ENCODE measurements at regions not wholly inside any gene's neighbourhood (a gene's known extent, or its start where the extent isn't known, plus 50 kb on each side); places are given as distances from the start of the nearest gene placed in this dataset.
A peak's percentile ranks its signal among the peaks of the same experiment; 100 is the strongest.

GRCh38 chr15:95365511-95366107 is 964.9 kb upstream of the NR2F2 start:
- no peak for FAIRE-seq

GRCh38 chr15:95368191-95368590 is 962.3 kb upstream of the NR2F2 start:
- TF ChIP-seq PAX5 (IDR thresholded peaks at IDR 0.05; ENCODE audit: insufficient read depth, low read length, severe bottlenecking) (no peak), SPI1 (IDR thresholded peaks at IDR 0.05; ENCODE audit: low read depth, low read length) (no peak), POU2F2 (IDR thresholded peaks at IDR 0.05; ENCODE audit: low read depth, low read length) (no peak), TAF1 (IDR thresholded peaks at IDR 0.05; ENCODE audit: low read depth, low read length) (no peak), POLR2A (IDR thresholded peaks at IDR 0.05; ENCODE audit: low read depth, low read length) (no peak), POLR2AphosphoS5 (IDR thresholded peaks at IDR 0.05; ENCODE audit: low read depth, low read length) (no peak)
- FAIRE-seq: no peak
- DNase-seq (ENCODE audit: insufficient read length, low spot score): no peak

More at GRCh38 chr15:95365511-95366107, 964.9 kb upstream of the NR2F2 start:
- peak; percentile 20; the same call in 1 of the 2 replicates for TF ChIP-seq SPI1 (IDR thresholded peaks at IDR 0.05; ENCODE audit: low read depth, low read length)
- no peak for TF ChIP-seq POLR2AphosphoS5 (IDR thresholded peaks at IDR 0.05; ENCODE audit: low read depth, low read length)
- no peak for DNase-seq (ENCODE audit: insufficient read length, low spot score)

GRCh38 chr15:95368755-95369601 is 961.5 kb upstream of the NR2F2 start:
- FAIRE-seq (no peak), DNase-seq (ENCODE audit: insufficient read length, low spot score) (no peak)
- no peak for TF ChIP-seq SPI1 (IDR thresholded peaks at IDR 0.05; ENCODE audit: low read depth, low read length)
- TF ChIP-seq POLR2A (IDR thresholded peaks at IDR 0.05; ENCODE audit: low read depth, low read length): no peak
- TF ChIP-seq POLR2AphosphoS5 (IDR thresholded peaks at IDR 0.05; ENCODE audit: low read depth, low read length): no peak
- no peak for TF ChIP-seq TAF1 (IDR thresholded peaks at IDR 0.05; ENCODE audit: low read depth, low read length)

GRCh38 chr15:95370291-95370690 is 960.2 kb upstream of the NR2F2 start:
- DNase-seq (ENCODE audit: insufficient read length, low spot score) (no peak), FAIRE-seq (no peak)
- no peak for TF ChIP-seq PAX5 (IDR thresholded peaks at IDR 0.05; ENCODE audit: insufficient read depth, low read length, severe bottlenecking)
- TF ChIP-seq POLR2A (IDR thresholded peaks at IDR 0.05; ENCODE audit: low read depth, low read length): no peak
- TF ChIP-seq TAF1 (IDR thresholded peaks at IDR 0.05; ENCODE audit: low read depth, low read length): no peak
- TF ChIP-seq POLR2AphosphoS5 (IDR thresholded peaks at IDR 0.05; ENCODE audit: low read depth, low read length): no peak
- no peak for TF ChIP-seq SPI1 (IDR thresholded peaks at IDR 0.05; ENCODE audit: low read depth, low read length)
- TF ChIP-seq POU2F2 (IDR thresholded peaks at IDR 0.05; ENCODE audit: low read depth, low read length): no peak

GRCh38 chr15:95371664-95372063 is 958.8 kb upstream of the NR2F2 start:
- FAIRE-seq: no peak
- TF ChIP-seq PAX5 (IDR thresholded peaks at IDR 0.05; ENCODE audit: insufficient read depth, low read length, severe bottlenecking): no peak
- TF ChIP-seq POU2F2 (IDR thresholded peaks at IDR 0.05; ENCODE audit: low read depth, low read length): no peak
- no peak for TF ChIP-seq POLR2A (IDR thresholded peaks at IDR 0.05; ENCODE audit: low read depth, low read length)
- TF ChIP-seq TAF1 (IDR thresholded peaks at IDR 0.05; ENCODE audit: low read depth, low read length): no peak
- TF ChIP-seq POLR2AphosphoS5 (IDR thresholded peaks at IDR 0.05; ENCODE audit: low read depth, low read length): no peak
- no peak for TF ChIP-seq SPI1 (IDR thresholded peaks at IDR 0.05; ENCODE audit: low read depth, low read length)

GRCh38 chr15:95375281-95375680 is 955.2 kb upstream of the NR2F2 start:
- FAIRE-seq (no peak), DNase-seq (ENCODE audit: insufficient read length, low spot score) (no peak)
- TF ChIP-seq POLR2A (IDR thresholded peaks at IDR 0.05; ENCODE audit: low read depth, low read length) (no peak), POU2F2 (IDR thresholded peaks at IDR 0.05; ENCODE audit: low read depth, low read length) (no peak), SPI1 (IDR thresholded peaks at IDR 0.05; ENCODE audit: low read depth, low read length) (no peak), POLR2AphosphoS5 (IDR thresholded peaks at IDR 0.05; ENCODE audit: low read depth, low read length) (no peak), TAF1 (IDR thresholded peaks at IDR 0.05; ENCODE audit: low read depth, low read length) (no peak), PAX5 (IDR thresholded peaks at IDR 0.05; ENCODE audit: insufficient read depth, low read length, severe bottlenecking) (no peak)

More at GRCh38 chr15:95371664-95372063, 958.8 kb upstream of the NR2F2 start:
- DNase-seq (ENCODE audit: insufficient read length, low spot score): no peak

GRCh38 chr15:95377258-95377852 is 953.1 kb upstream of the NR2F2 start:
- no peak for FAIRE-seq
- TF ChIP-seq POLR2AphosphoS5 (IDR thresholded peaks at IDR 0.05; ENCODE audit: low read depth, low read length): no peak
- no peak for TF ChIP-seq POU2F2 (IDR thresholded peaks at IDR 0.05; ENCODE audit: low read depth, low read length)
- TF ChIP-seq PAX5 (IDR thresholded peaks at IDR 0.05; ENCODE audit: insufficient read depth, low read length, severe bottlenecking): no peak
- no peak for TF ChIP-seq SPI1 (IDR thresholded peaks at IDR 0.05; ENCODE audit: low read depth, low read length)
- no peak for TF ChIP-seq TAF1 (IDR thresholded peaks at IDR 0.05; ENCODE audit: low read depth, low read length)
- no peak for TF ChIP-seq POLR2A (IDR thresholded peaks at IDR 0.05; ENCODE audit: low read depth, low read length)
- no peak for DNase-seq (ENCODE audit: insufficient read length, low spot score)

- TF ChIP-seq POU2F2 (IDR thresholded peaks at IDR 0.05; ENCODE audit: low read depth, low read length): no peak
- TF ChIP-seq POLR2A (IDR thresholded peaks at IDR 0.05; ENCODE audit: low read depth, low read length): no peak
- TF ChIP-seq TAF1 (IDR thresholded peaks at IDR 0.05; ENCODE audit: low read depth, low read length): no peak
- no peak for TF ChIP-seq SPI1 (IDR thresholded peaks at IDR 0.05; ENCODE audit: low read depth, low read length)
- no peak for TF ChIP-seq PAX5 (IDR thresholded peaks at IDR 0.05; ENCODE audit: insufficient read depth, low read length, severe bottlenecking)
- TF ChIP-seq POLR2AphosphoS5 (IDR thresholded peaks at IDR 0.05; ENCODE audit: low read depth, low read length): no peak
- no peak for DNase-seq (ENCODE audit: insufficient read length, low spot score)
- no peak for FAIRE-seq
Measured at GRCh38 chr15:95394186-95395067, 936.1 kb upstream of the NR2F2 start.

Data from GM12891 (cell line).